H1 (cell line): ENCODE measurements at regions not wholly inside any gene's neighbourhood (a gene's known extent, or its start where the extent isn't known, plus 50 kb on each side); places are given as distances from the start of the nearest gene placed in this dataset.

Experiments used
- CTCF ChIA-PET: fragments of 300-600 bp; sonication (Branson Sonifier 250); formaldehyde crosslinking; loops from one replicate; lab custom pipeline; 2021; ENCODE audit not compliant: partially characterized antibody; lab: Charles Lee
- POLR2A ChIA-PET: fragments of 300-600 bp; sonication (Branson Sonifier 250); formaldehyde crosslinking; loops from one replicate; lab custom pipeline; 2021; ENCODE audit warnings: inconsistent platforms; ENCODE audit not compliant: partially characterized antibody; lab: Charles Lee
- DNase-seq, 2 experiments: peaks; one replicate each; pipeline versions ENCODE4 v3.0.0 to v3.0.0-alpha.2; 2010 to 2022; ENCODE audit warnings: low spot score in 2 of 2, low read depth in 1 of 2, mixed read lengths in 1 of 2
- FAIRE-seq: peaks from 2 replicates; lab custom pipeline; 2011; peaks lifted over from hg19 to GRCh38; lab: Jason Lieb, UNC
- H2AFZ ChIP-seq: 2 replicates; pipeline ENCODE4 v1.8.1; 2012; ENCODE audit warnings: low read length, inconsistent platforms
- H2AK5ac ChIP-seq: 2 replicates; pipeline ENCODE4 v1.6.1; 2013; ENCODE audit warnings: low read depth, low read length
- H2BK120ac ChIP-seq: replicated peaks from 2 replicates; pipeline ENCODE3; 2013; ENCODE audit warnings: low read depth, low read length, inconsistent platforms
- H2BK12ac ChIP-seq: 2 replicates; pipeline ENCODE4 v1.6.1; 2013; ENCODE audit warnings: low read depth, low read length
- H2BK15ac ChIP-seq: 2 replicates; pipeline ENCODE4 v1.6.1; 2013; ENCODE audit warnings: low read length
- H2BK20ac ChIP-seq: 2 replicates; pipeline ENCODE4 v1.6.1; 2013; ENCODE audit warnings: low read length
- H2BK5ac ChIP-seq: 2 replicates; pipeline ENCODE4 v1.6.1; 2013; ENCODE audit warnings: low read depth, low read length
- H3K14ac ChIP-seq: 2 replicates; pipeline ENCODE4 v1.6.1; 2013; ENCODE audit warnings: inconsistent platforms; ENCODE audit not compliant: insufficient read length
- H3K18ac ChIP-seq: 2 replicates; pipeline ENCODE4 v1.6.1; 2013; ENCODE audit warnings: low read length; ENCODE audit errors: extremely low read depth
- H3K23ac ChIP-seq: 2 replicates; pipeline ENCODE4 v1.6.1; 2013; ENCODE audit warnings: inconsistent platforms; ENCODE audit not compliant: insufficient read length
- H3K23me2 ChIP-seq: 2 replicates; pipeline ENCODE4 v1.6.1; 2013; ENCODE audit warnings: low read depth, low read length
- H3K27ac ChIP-seq: 2 replicates; pipeline ENCODE4 v1.6.1; 2011; ENCODE audit warnings: low read depth, low read length, inconsistent platforms
- H3K27me3 ChIP-seq, 4 experiments: replicated peaks in 1 of 4; 1 replicate in 1 of 4; 2 replicates in 3 of 4; pipeline versions ENCODE4 v1.6.1 to v1.8.1; 2011 to 2013; ENCODE audit warnings: low read length in 3 of 4, mild to moderate bottlenecking in 3 of 4, inconsistent platforms in 2 of 4, mixed read lengths in 2 of 4, moderate library complexity in 1 of 4; ENCODE audit not compliant: control insufficient read depth in 3 of 4, insufficient read depth in 3 of 4; ENCODE audit errors: extremely low read depth in 1 of 4
- H3K36me3 ChIP-seq, 4 experiments: 2 replicates each; pipeline versions ENCODE4 v1.6.1 to v1.8.1; 2011 to 2013; ENCODE audit warnings: mild to moderate bottlenecking in 4 of 4, low read length in 3 of 4, moderate library complexity in 2 of 4, control low read depth in 1 of 4, inconsistent platforms in 1 of 4; ENCODE audit not compliant: insufficient read depth in 4 of 4, control insufficient read depth in 2 of 4
- H3K4ac ChIP-seq: replicated peaks from 2 replicates; pipeline ENCODE3; 2013; ENCODE audit warnings: low read length, low read depth, mixed read lengths, inconsistent platforms; ENCODE audit not compliant: insufficient read length
- H3K4me1 ChIP-seq, 4 experiments: replicated peaks in 1 of 4; 1 replicate in 1 of 4; 2 replicates in 3 of 4; pipeline versions ENCODE4 v1.6.1 to v1.8.1; 2011 to 2013; ENCODE audit warnings: low read length in 3 of 4, inconsistent platforms in 2 of 4, mixed read lengths in 1 of 4; ENCODE audit not compliant: insufficient read depth in 4 of 4, control insufficient read depth in 3 of 4
- H3K4me2 ChIP-seq, 2 experiments: 2 replicates each; pipeline versions ENCODE4 v1.6.1 to v1.8.1; 2011 to 2013; ENCODE audit warnings: low read depth in 2 of 2, low read length in 2 of 2, control low read depth in 1 of 2, inconsistent platforms in 1 of 2, mild to moderate bottlenecking in 1 of 2; ENCODE audit not compliant: insufficient read depth in 1 of 2
- H3K4me3 ChIP-seq, 4 experiments: fragments of 200-600, 300-600 bp in 1 of 4; sonication (generic), shearing (Covaris generic), sonication (Bioruptor Twin) in 1 of 4; 2 replicates each; pipeline versions ENCODE4 v1.5.1 to v1.8.1; 2011 to 2016; ENCODE audit warnings: low read length in 4 of 4, low read depth in 3 of 4, control low read depth in 2 of 4, inconsistent platforms in 2 of 4, mild to moderate bottlenecking in 2 of 4, mixed read lengths in 1 of 4, moderate library complexity in 1 of 4; ENCODE audit not compliant: insufficient read depth in 2 of 4; ENCODE audit errors: extremely low read depth in 1 of 4
- H3K56ac ChIP-seq: replicated peaks from 2 replicates; pipeline ENCODE3; 2013; ENCODE audit warnings: low read depth, mild to moderate bottlenecking, mixed read lengths, low read length, inconsistent platforms; ENCODE audit not compliant: insufficient read length
- H3K79me1 ChIP-seq: 2 replicates; pipeline ENCODE4 v1.6.1; 2013; ENCODE audit warnings: low read depth, low read length, control low read depth
- H3K79me2 ChIP-seq, 2 experiments: 2 replicates each; pipeline versions ENCODE4 v1.6.1 to v1.8.1; 2012 to 2013; ENCODE audit warnings: low read length in 2 of 2, mild to moderate bottlenecking in 2 of 2, inconsistent platforms in 1 of 2; ENCODE audit not compliant: insufficient read depth in 2 of 2, control insufficient read depth in 1 of 2
- H3K9ac ChIP-seq, 4 experiments: replicated peaks in 1 of 4; 1 replicate in 1 of 4; 2 replicates in 3 of 4; pipeline versions ENCODE4 v1.6.1 to v1.8.1; 2011 to 2013; ENCODE audit warnings: low read depth in 3 of 4, low read length in 3 of 4, control low read depth in 2 of 4, mild to moderate bottlenecking in 2 of 4, moderate library complexity in 2 of 4, inconsistent platforms in 1 of 4; ENCODE audit errors: extremely low read depth in 1 of 4
- H3K9me3 ChIP-seq, 2 experiments: 2 replicates each; pipeline versions ENCODE4 v1.6.1 to v1.8.1; 2012 to 2013; ENCODE audit warnings: mild to moderate bottlenecking in 2 of 2, moderate library complexity in 2 of 2, control low read depth in 1 of 2, inconsistent platforms in 1 of 2, low read depth in 1 of 2, low read length in 1 of 2, mixed read lengths in 1 of 2; ENCODE audit not compliant: insufficient read depth in 2 of 2
- H4K20me1 ChIP-seq, 2 experiments: replicated peaks in 1 of 2; 2 replicates each; pipeline versions ENCODE3 to v1.8.1; 2011 to 2013; ENCODE audit warnings: inconsistent platforms in 2 of 2, low read length in 2 of 2, mild to moderate bottlenecking in 1 of 2; ENCODE audit not compliant: insufficient read depth in 2 of 2, control insufficient read depth in 1 of 2
- H4K5ac ChIP-seq: 2 replicates; pipeline ENCODE4 v1.6.1; 2013; ENCODE audit warnings: low read length, low read depth, mixed read lengths, inconsistent platforms; ENCODE audit not compliant: insufficient read length
- H4K8ac ChIP-seq: 2 replicates; pipeline ENCODE4 v1.8.0; 2013; ENCODE audit warnings: mild to moderate bottlenecking, moderate library complexity, low read length, inconsistent platforms; ENCODE audit not compliant: insufficient read depth; ENCODE audit errors: extremely low read depth
- H4K91ac ChIP-seq: replicated peaks from 2 replicates; pipeline ENCODE3; 2013; ENCODE audit warnings: low read length, mixed read lengths, inconsistent platforms; ENCODE audit not compliant: insufficient read length
- CEBPB ChIP-seq: IDR thresholded peaks from 2 replicates; pipeline ENCODE4 v1.6.1; 2012; ENCODE audit warnings: low read depth, low read length
- CHD1 ChIP-seq: IDR thresholded peaks from 2 replicates; pipeline ENCODE4 v1.6.1; 2012; ENCODE audit warnings: low read depth, low read length, improper control_type of control experiment
- CREB1 ChIP-seq: IDR thresholded peaks from 2 replicates; pipeline ENCODE4 v1.6.1; 2012; ENCODE audit warnings: inconsistent platforms
- CTBP2 ChIP-seq: IDR thresholded peaks from 2 replicates; pipeline ENCODE4 v1.7.0; 2011; ENCODE audit warnings: borderline replicate concordance, mild to moderate bottlenecking, moderate library complexity, mixed read lengths, low read length; ENCODE audit not compliant: insufficient read depth, insufficient read length
- EP300 ChIP-seq, 2 experiments: IDR thresholded peaks; 1 replicate in 1 of 2; 2 replicates in 1 of 2; pipeline ENCODE4 v1.6.1; 2011 to 2012; ENCODE audit warnings: low read depth in 2 of 2, low read length in 2 of 2, mild to moderate bottlenecking in 2 of 2, borderline replicate concordance in 1 of 2, inconsistent platforms in 1 of 2, moderate library complexity in 1 of 2
- JUND ChIP-seq: IDR thresholded peaks from 2 replicates; pipeline ENCODE4 v1.6.1; 2011; ENCODE audit warnings: mild to moderate bottlenecking, improper control_type of control experiment, low read length
- KDM4A ChIP-seq: IDR thresholded peaks from one replicate; pipeline ENCODE4 v1.7.1; 2012; ENCODE audit warnings: low read depth, mild to moderate bottlenecking, moderate library complexity, low read length, inconsistent platforms; ENCODE audit not compliant: severe bottlenecking
- KDM5A ChIP-seq: fragments of 200-600 bp; IDR thresholded peaks from 2 replicates; pipeline ENCODE4 v1.7.1; 2012; ENCODE audit warnings: mild to moderate bottlenecking, low read length, inconsistent platforms, mixed read lengths
- MAX ChIP-seq: IDR thresholded peaks from 2 replicates; pipeline ENCODE4 v1.6.1; 2012; ENCODE audit warnings: inconsistent platforms
- SIRT6 ChIP-seq: IDR thresholded peaks from one replicate; pipeline ENCODE4 v1.7.1; 2012; ENCODE audit warnings: low read length, inconsistent platforms
- SIX5 ChIP-seq: IDR thresholded peaks from 2 replicates; pipeline ENCODE4 v1.6.1; 2011; ENCODE audit warnings: mild to moderate bottlenecking, low read depth, low read length
- SP1 ChIP-seq: IDR thresholded peaks from 2 replicates; pipeline ENCODE4 v1.6.1; 2011; ENCODE audit warnings: low read depth, low read length
- SRF ChIP-seq: IDR thresholded peaks from 2 replicates; pipeline ENCODE4 v1.6.1; 2011; ENCODE audit warnings: mild to moderate bottlenecking, low read depth, low read length, moderate library complexity
- SUZ12 ChIP-seq: fragments of 200-600 bp; sonication (generic); IDR thresholded peaks from 2 replicates; pipeline ENCODE4 v1.6.1; 2012; ENCODE audit warnings: mild to moderate bottlenecking, inconsistent platforms, low read length, moderate library complexity, mixed read lengths
- TAF7 ChIP-seq: optimal IDR thresholded peaks from 2 replicates; pipeline ENCODE3; 2011; ENCODE audit warnings: low read depth, mild to moderate bottlenecking, inconsistent platforms, low read length, moderate library complexity, borderline replicate concordance
- WGBS, 2 experiments: shearing (Covaris generic) in 1 of 2; methylation state at CpG; one replicate each; pipeline versions ENCODE4 v1.1.6 to v1.1.7; 2013 to 2015; ENCODE audit warnings: low lambda C conversion rate in 2 of 2, mixed read lengths in 2 of 2, inconsistent platforms in 1 of 2, low coverage in 1 of 2, missing lambda C conversion rate in 1 of 2; ENCODE audit not compliant: insufficient replicate concordance in 2 of 2, insufficient coverage in 1 of 2, insufficient read length in 1 of 2; ENCODE audit errors: extremely low coverage in 1 of 2, missing lambda C conversion rate in 1 of 2; 5-methylcytosine and 5-hydroxymethylcytosine counted together

GRCh38 chrX:13917507-13917906, 100.6 kb upstream of the GPM6B start:
- Histone ChIP-seq H2BK120ac (no peak overlapping the region), H2BK20ac (no peak overlapping the region), H2BK12ac (no peak overlapping the region), H3K4me3 (no peak overlapping the region), H3K27ac (no peak overlapping the region), H3K79me1 (no peaks in the 10 kb centered on the region; the same call in 1 of the 2 replicates), H3K23ac (no peak overlapping the region), H4K8ac (no peak overlapping the region), H3K18ac (no peak overlapping the region), H4K91ac (no peak overlapping the region), H3K56ac (no peak overlapping the region), H3K23me2 (no peaks in the 10 kb centered on the region), H4K5ac (no peak overlapping the region), H4K20me1 (no peaks in the 10 kb centered on the region), H3K14ac (no peak overlapping the region), H3K4me2 (no peak overlapping the region), H2AK5ac (no peak overlapping the region), H3K4me1 (peaks cover 0 to 2% (median 0%) of the 10 kb centered on the region in 4 experiments; a peak in 1 of 7 replicates), H2BK15ac (no peak overlapping the region), H2AFZ (no peak overlapping the region), H3K4ac (no peak overlapping the region), H3K79me2 (peaks cover 2 to 74% of the 10 kb centered on the region in 2 experiments; a peak in 2 of 4 replicates), H3K9ac (no peak overlapping the region), H3K27me3 (no peaks in the 10 kb centered on the region), H3K9me3 (no peaks in the 10 kb centered on the region), H3K36me3 (peaks cover 0 to 5% (median 1%) of the 10 kb centered on the region in 4 experiments; a peak in 2 of 8 replicates), H2BK5ac (no peak overlapping the region)
- POLR2A ChIA-PET, result no interaction called here
- DNase-seq (no peak), FAIRE-seq (no peak)
- TF ChIP-seq MAX (no peak), KDM4A (no peak), CTBP2 (no peak), CHD1 (no peak), SRF (no peak), TAF7 (no peak), SIX5 (no peak), SP1 (no peak), SUZ12 (no peak), EP300 (IDR thresholded peaks at IDR 0.05; ENCODE audit: borderline replicate concordance in 1 of 2, low read depth in 2 of 2, low read length in 2 of 2) (no peak), CREB1 (no peak), JUND (no peak), SIRT6 (no peak), KDM5A (no peak), CEBPB (no peak)
- 86% methylated on average over 2 of the region's 2 CpGs; no CpG with 5 or more reads in 1 of the 2 experiments for WGBS, 2 experiments
- CTCF ChIA-PET, result no interaction called here
